ENCODE measurements at regions not wholly inside any gene's neighbourhood (a gene's known extent, or its start where the extent isn't known, plus 50 kb on each side); places are given as distances from the start of the nearest gene placed in this dataset.

DNA sequence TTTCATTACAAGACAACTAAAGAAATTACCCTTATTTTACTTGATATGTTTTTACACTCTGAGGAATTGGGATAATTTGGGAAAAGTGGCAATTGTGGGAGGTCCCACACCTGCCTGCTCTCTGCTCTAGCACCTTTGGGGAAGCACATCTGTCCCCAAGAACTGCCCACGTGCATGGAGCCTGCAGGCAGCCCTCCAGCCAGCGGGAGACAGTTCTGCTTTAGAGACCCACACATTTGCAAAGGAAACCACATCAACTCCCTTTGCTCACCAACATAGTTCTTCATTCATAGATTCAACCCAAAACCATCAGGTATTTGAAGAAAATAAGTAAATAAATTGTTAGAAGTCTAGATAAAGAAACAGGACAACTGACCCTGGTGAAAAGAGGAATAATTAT lies 239.9 kb upstream of the ID2 start:
- no peak for TF ChIP-seq POLR2A (IDR thresholded peaks at IDR 0.05; ENCODE audit: borderline replicate concordance, extremely low read depth, insufficient read depth, insufficient read length)
- no peak for TF ChIP-seq CBX3 (IDR thresholded peaks at IDR 0.05; ENCODE audit: low read depth)
